ENCODE measurements at regions not wholly inside any gene's neighbourhood (a gene's known extent, or its start where the extent isn't known, plus 50 kb on each side); places are given as distances from the start of the nearest gene placed in this dataset.

GRCh38 chr11:28619846-28620540, 511.8 kb downstream of the METTL15 start:
- TF ChIP-seq, protein P1, sequence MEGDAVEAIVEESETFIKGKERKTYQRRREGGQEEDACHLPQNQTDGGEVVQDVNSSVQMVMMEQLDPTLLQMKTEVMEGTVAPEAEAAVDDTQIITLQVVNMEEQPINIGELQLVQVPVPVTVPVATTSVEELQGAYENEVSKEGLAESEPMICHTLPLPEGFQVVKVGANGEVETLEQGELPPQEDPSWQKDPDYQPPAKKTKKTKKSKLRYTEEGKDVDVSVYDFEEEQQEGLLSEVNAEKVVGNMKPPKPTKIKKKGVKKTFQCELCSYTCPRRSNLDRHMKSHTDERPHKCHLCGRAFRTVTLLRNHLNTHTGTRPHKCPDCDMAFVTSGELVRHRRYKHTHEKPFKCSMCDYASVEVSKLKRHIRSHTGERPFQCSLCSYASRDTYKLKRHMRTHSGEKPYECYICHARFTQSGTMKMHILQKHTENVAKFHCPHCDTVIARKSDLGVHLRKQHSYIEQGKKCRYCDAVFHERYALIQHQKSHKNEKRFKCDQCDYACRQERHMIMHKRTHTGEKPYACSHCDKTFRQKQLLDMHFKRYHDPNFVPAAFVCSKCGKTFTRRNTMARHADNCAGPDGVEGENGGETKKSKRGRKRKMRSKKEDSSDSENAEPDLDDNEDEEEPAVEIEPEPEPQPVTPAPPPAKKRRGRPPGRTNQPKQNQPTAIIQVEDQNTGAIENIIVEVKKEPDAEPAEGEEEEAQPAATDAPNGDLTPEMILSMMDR (IDR thresholded peaks at IDR 0.05; ENCODE audit: low read depth, low read length, missing control alignments), result no peak
- peak; percentile 63 for DNase-seq
- Histone ChIP-seq H3K27me3 (replicated peaks) (no peaks in the 10 kb centered on the region), H3K27ac (peak overlapping the region; percentile 45), H3K4me3 (ENCODE audit: low read depth, low read length) (no peak overlapping the region), H3K36me3 (replicated peaks) (no peaks in the 10 kb centered on the region)
- in situ Hi-C loops (cut with HindIII; ENCODE audit: low pct_ligation_motif_present, low sequenced_read_pairs), result no loop called here

- peak; percentile 18 for DNase-seq
- H3K4me3 ChIP-seq (ENCODE audit: low read depth, low read length), result no peak overlapping the region
- H3K27me3 ChIP-seq (replicated peaks), result no peaks in the 10 kb centered on the region
- no peak overlapping the region for H3K27ac ChIP-seq
- TF ChIP-seq, protein P1 (IDR thresholded peaks at IDR 0.05; ENCODE audit: low read depth, low read length, missing control alignments), result no peak
- in situ Hi-C loops (cut with HindIII; ENCODE audit: low pct_ligation_motif_present, low sequenced_read_pairs), result no loop called here
- no peaks in the 10 kb centered on the region for H3K36me3 ChIP-seq (replicated peaks)
Measured at GRCh38 chr11:28618416-28618815, 510.2 kb downstream of the METTL15 start.

- no peak for DNase-seq
- no peak overlapping the region for H3K4me3 ChIP-seq (ENCODE audit: low read depth, low read length)
- in situ Hi-C loops (cut with HindIII; ENCODE audit: low pct_ligation_motif_present, low sequenced_read_pairs), result no loop called here
- TF ChIP-seq, protein P1 (IDR thresholded peaks at IDR 0.05; ENCODE audit: low read depth, low read length, missing control alignments), result no peak
- no peaks in the 10 kb centered on the region for H3K27me3 ChIP-seq (replicated peaks)
- H3K36me3 ChIP-seq (replicated peaks), result no peaks in the 10 kb centered on the region
- H3K27ac ChIP-seq, result no peak overlapping the region
Measured at GRCh38 chr11:28616160-28616965, 508.2 kb downstream of the METTL15 start.

GRCh38 chr11:28615542-28615941, 507.4 kb downstream of the METTL15 start:
- in situ Hi-C loops (cut with HindIII; ENCODE audit: low pct_ligation_motif_present, low sequenced_read_pairs), result no loop called here
- TF ChIP-seq, protein P1 (IDR thresholded peaks at IDR 0.05; ENCODE audit: low read depth, low read length, missing control alignments), result no peak
- Histone ChIP-seq H3K4me3 (ENCODE audit: low read depth, low read length) (no peak overlapping the region), H3K27ac (no peak overlapping the region), H3K27me3 (replicated peaks) (no peaks in the 10 kb centered on the region), H3K36me3 (replicated peaks) (no peaks in the 10 kb centered on the region)
- DNase-seq, result no peak

- Histone ChIP-seq H3K27ac (no peak overlapping the region), H3K36me3 (replicated peaks) (no peaks in the 10 kb centered on the region), H3K27me3 (replicated peaks) (no peaks in the 10 kb centered on the region), H3K4me3 (ENCODE audit: low read depth, low read length) (no peak overlapping the region)
- peak; percentile 4 for DNase-seq
- TF ChIP-seq, protein P1 (IDR thresholded peaks at IDR 0.05; ENCODE audit: low read depth, low read length, missing control alignments), result no peak
- in situ Hi-C loops (cut with HindIII; ENCODE audit: low pct_ligation_motif_present, low sequenced_read_pairs), result no loop called here
Measured at GRCh38 chr11:28606930-28607329, 498.7 kb downstream of the METTL15 start.

Data from brain microvascular endothelial cell (primary cell).